Caco-2 (cell line): ENCODE measurements at regions not wholly inside any gene's neighbourhood (a gene's known extent, or its start where the extent isn't known, plus 50 kb on each side); places are given as distances from the start of the nearest gene placed in this dataset.

Experiments used
- BruUV-seq: library from RNA; stranded (reverse); fragments of 400-500 nt; replicated peaks from 2 replicates; lab custom pipeline; 2021; lab: Mats Ljungman, UMichigan
- CTCF ChIA-PET: fragments of 300-600 bp; sonication (Branson Sonifier 250); formaldehyde crosslinking; loops from one replicate; lab custom pipeline; 2022; ENCODE audit warnings: antibody characterized with exemption; lab: Charles Lee
- POLR2A ChIA-PET: fragments of 300-600 bp; sonication (Branson Sonifier 250); formaldehyde crosslinking; loops from one replicate; lab custom pipeline; 2022; ENCODE audit warnings: antibody characterized with exemption; lab: Charles Lee
- DNase-seq, 2 experiments: peaks; one replicate each; pipeline versions ENCODE4 v3.0.0 to v3.0.0-alpha.2; 2020 to 2022
- H3K27me3 ChIP-seq: replicated peaks from 2 replicates; pipeline ENCODE4 v1.6.0; 2011; ENCODE audit warnings: low read length; ENCODE audit not compliant: control insufficient read depth, insufficient read depth
- H3K36me3 ChIP-seq: 2 replicates; pipeline ENCODE4 v1.5.1; 2011; ENCODE audit warnings: low read length; ENCODE audit not compliant: control insufficient read depth, insufficient read depth
- H3K4me1 ChIP-seq: fragments of 250-450 bp; sonication (Bioruptor Pico); 2 replicates; pipeline ENCODE4 v1.5.1; 2020; ENCODE audit warnings: mild to moderate bottlenecking
- H3K4me3 ChIP-seq: 2 replicates; pipeline ENCODE4 v1.5.1; 2011; ENCODE audit warnings: low read depth, mild to moderate bottlenecking, control low read depth, low read length
- H3K9me3 ChIP-seq: fragments of 250-450 bp; sonication (Bioruptor Pico); 2 replicates; pipeline ENCODE4 v1.5.1; 2020; ENCODE audit warnings: mild to moderate bottlenecking, moderate library complexity
- H3K27ac Mint-ChIP-seq: one replicate; pipeline ENCODE4 v1.8.0; 2022; ENCODE audit warnings: mixed read lengths; ENCODE audit not compliant: unreplicated experiment
- H3K27me3 Mint-ChIP-seq: one replicate; pipeline ENCODE4 v1.8.0; 2022; ENCODE audit warnings: mixed read lengths; ENCODE audit not compliant: insufficient read depth, unreplicated experiment
- H3K36me3 Mint-ChIP-seq: one replicate; pipeline ENCODE4 v1.8.0; 2022; ENCODE audit warnings: mild to moderate bottlenecking, mixed read lengths; ENCODE audit not compliant: insufficient read depth, unreplicated experiment
- H3K4me1 Mint-ChIP-seq: one replicate; pipeline ENCODE4 v1.8.0; 2022; ENCODE audit warnings: low read depth, mixed read lengths; ENCODE audit not compliant: unreplicated experiment
- H3K4me3 Mint-ChIP-seq: one replicate; pipeline ENCODE4 v1.8.0; 2022; ENCODE audit warnings: mild to moderate bottlenecking, moderate library complexity, mixed read lengths; ENCODE audit not compliant: unreplicated experiment
- H3K9me3 Mint-ChIP-seq: one replicate; pipeline ENCODE4 v1.8.0; 2022; ENCODE audit warnings: mixed read lengths; ENCODE audit not compliant: unreplicated experiment
- CTCF ChIP-seq, 2 experiments: fragments of 200-600 bp in 1 of 2; IDR thresholded peaks; 1 replicate in 1 of 2; 2 replicates in 1 of 2; pipeline versions ENCODE4 v1.5.1 to v1.8.0; 2011 to 2022; ENCODE audit warnings: antibody characterized with exemption in 1 of 2, control low read depth in 1 of 2, inconsistent platforms in 1 of 2, low read depth in 1 of 2, low read length in 1 of 2, mild to moderate bottlenecking in 1 of 2, moderate library complexity in 1 of 2; ENCODE audit not compliant: insufficient read depth in 1 of 2, severe bottlenecking in 1 of 2, unreplicated experiment in 1 of 2
- intact Hi-C: fragments of 100-400 bp; cut with micrococcal nuclease; formaldehyde crosslinking; loops from one replicate; pipeline ENCODE4 v1.10.0; 2022; ENCODE audit not compliant: unreplicated experiment

GRCh38 chr13:24045597-24045996 is 114.9 kb upstream of the SPATA13 start:
- intact Hi-C loops: no loop called here
- DNase-seq: no peak
- peaks cover 20% of the 10 kb centered on the region for H3K9me3 Mint-ChIP-seq
- Histone ChIP-seq H3K36me3 (peaks cover 2% of the 10 kb centered on the region; the same call in 1 of the 2 replicates), H3K9me3 (peaks cover 13% of the 10 kb centered on the region), H3K27me3 (no peaks in the 10 kb centered on the region), H3K4me1 (peaks cover 17% of the 10 kb centered on the region), H3K4me3 (no peak overlapping the region)
- H3K27me3 Mint-ChIP-seq: no peaks in the 10 kb centered on the region
- H3K4me3 Mint-ChIP-seq: no peak overlapping the region
- POLR2A ChIA-PET: no interaction called here
- H3K4me1 Mint-ChIP-seq: peaks cover 14% of the 10 kb centered on the region
- no TSS peak for BruUV-seq
- TF ChIP-seq CTCF (IDR thresholded peaks at IDR 0.05; ENCODE audit: insufficient read depth in 1 of 2, low read depth in 1 of 2, low read length in 1 of 2, severe bottlenecking in 1 of 2, unreplicated experiment in 1 of 2): no peak
- H3K27ac Mint-ChIP-seq: no peak overlapping the region
- CTCF ChIA-PET: no interaction called here
- no peaks in the 10 kb centered on the region for H3K36me3 Mint-ChIP-seq

- H3K4me3 Mint-ChIP-seq: no peak overlapping the region
- no peak overlapping the region for H3K27ac Mint-ChIP-seq
- H3K9me3 ChIP-seq: peaks cover 13% of the 10 kb centered on the region
- no peaks in the 10 kb centered on the region for H3K4me1 ChIP-seq
- no peaks in the 10 kb centered on the region for H3K27me3 ChIP-seq
- POLR2A ChIA-PET: no interaction called here
- H3K27me3 Mint-ChIP-seq: no peaks in the 10 kb centered on the region
- H3K4me3 ChIP-seq: no peak overlapping the region
- H3K36me3 Mint-ChIP-seq: no peaks in the 10 kb centered on the region
- no TSS peak for BruUV-seq
- no peaks in the 10 kb centered on the region; the same call in 1 of the 2 replicates for H3K36me3 ChIP-seq
- intact Hi-C loops: no loop called here
- CTCF ChIA-PET: interaction anchor here (1.1 kb wide), 1 partner anchor 45 kb away, joined by 3 read pairs; no protein-coding TSS in a partner anchor
- peaks cover 20% of the 10 kb centered on the region for H3K9me3 Mint-ChIP-seq
- TF ChIP-seq CTCF (IDR thresholded peaks at IDR 0.05; ENCODE audit: insufficient read depth in 1 of 2, low read depth in 1 of 2, low read length in 1 of 2, severe bottlenecking in 1 of 2, unreplicated experiment in 1 of 2): no peak
- peaks cover 13% of the 10 kb centered on the region for H3K4me1 Mint-ChIP-seq
- DNase-seq: no peak
Observed at GRCh38 chr13:24050292-24050711, 110.2 kb upstream of the SPATA13 start.

GRCh38 chr13:24050796-24051715 is 109.5 kb upstream of the SPATA13 start:
- Mint-ChIP-seq H3K36me3 (no peaks in the 10 kb centered on the region), H3K27me3 (no peaks in the 10 kb centered on the region), H3K4me1 (peaks cover 13% of the 10 kb centered on the region), H3K4me3 (no peak overlapping the region), H3K9me3 (peaks cover 17% of the 10 kb centered on the region), H3K27ac (no peak overlapping the region)
- Histone ChIP-seq H3K36me3 (no peaks in the 10 kb centered on the region), H3K27me3 (no peaks in the 10 kb centered on the region), H3K4me3 (no peak overlapping the region), H3K4me1 (no peaks in the 10 kb centered on the region), H3K9me3 (peaks cover 13% of the 10 kb centered on the region)
- intact Hi-C loops: no loop called here
- no TSS peak for BruUV-seq
- no peak for DNase-seq
- POLR2A ChIA-PET: no interaction called here
- CTCF ChIA-PET: interaction anchor here (0.9 to 1.1 kb wide), 2 partner anchors 45 to 178 kb away, joined by 3 read pairs; no protein-coding TSS in a partner anchor
- TF ChIP-seq CTCF (IDR thresholded peaks at IDR 0.05; ENCODE audit: insufficient read depth in 1 of 2, low read depth in 1 of 2, low read length in 1 of 2, severe bottlenecking in 1 of 2, unreplicated experiment in 1 of 2): no peak
